Hematopoietic multipotent progenitor cell (in vitro differentiated cells): ENCODE measurements at regions not wholly inside any gene's neighbourhood (a gene's known extent, or its start where the extent isn't known, plus 50 kb on each side); places are given as distances from the start of the nearest gene placed in this dataset.
"Not testable (repeated sequence)": the region's sequence is repeated elsewhere in the genome, so short reads cannot be mapped to it uniquely, and the experiment has no call there.

ENCODE experiments used
- DNase-seq, 3 donors: peaks; one replicate each; pipeline ENCODE4 v3.0.0-alpha.2; 2011 to 2015; ENCODE audit warnings: low read depth in 2 of 3, low spot score in 2 of 3

DNA sequence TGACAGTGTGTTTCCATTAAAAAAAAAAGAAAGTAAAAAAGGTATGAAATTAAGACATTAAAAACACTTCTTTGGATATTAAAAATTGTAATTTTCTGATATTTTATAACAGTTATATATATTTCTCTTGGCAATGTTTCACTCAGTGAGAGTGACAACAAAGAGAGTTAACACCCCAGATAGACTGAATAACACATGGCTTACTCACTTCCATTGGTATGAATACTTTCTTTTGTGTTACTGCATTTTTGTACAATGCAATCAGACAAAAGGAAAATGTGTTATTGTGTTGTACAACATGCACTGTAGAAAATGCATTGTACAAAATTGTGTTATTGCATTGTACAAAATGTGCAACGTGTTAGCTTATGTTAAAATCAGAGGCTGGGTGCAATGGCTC is 676.6 kb upstream of the AMELY start:
- DNase-seq: not testable (repeated sequence)

DNA sequence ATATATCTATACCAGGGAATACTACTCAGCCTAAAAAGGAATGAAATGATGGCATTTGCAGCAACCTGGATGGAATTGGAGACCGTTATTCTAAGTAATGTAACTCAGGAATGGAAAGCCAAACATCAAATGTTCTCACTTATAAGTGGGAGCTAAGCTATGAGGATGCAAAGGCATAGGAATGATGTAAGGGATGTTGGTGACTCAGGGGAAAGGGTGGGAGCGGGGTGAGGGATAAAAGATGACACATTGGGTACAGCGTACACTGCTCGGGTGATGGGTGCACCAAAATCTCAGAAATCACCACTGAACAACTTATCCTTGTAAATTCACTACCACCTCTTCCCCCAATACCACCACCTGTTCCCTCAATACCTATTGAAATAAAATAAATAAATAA is 651.0 kb upstream of the AMELY start:
- no peak for DNase-seq

DNA sequence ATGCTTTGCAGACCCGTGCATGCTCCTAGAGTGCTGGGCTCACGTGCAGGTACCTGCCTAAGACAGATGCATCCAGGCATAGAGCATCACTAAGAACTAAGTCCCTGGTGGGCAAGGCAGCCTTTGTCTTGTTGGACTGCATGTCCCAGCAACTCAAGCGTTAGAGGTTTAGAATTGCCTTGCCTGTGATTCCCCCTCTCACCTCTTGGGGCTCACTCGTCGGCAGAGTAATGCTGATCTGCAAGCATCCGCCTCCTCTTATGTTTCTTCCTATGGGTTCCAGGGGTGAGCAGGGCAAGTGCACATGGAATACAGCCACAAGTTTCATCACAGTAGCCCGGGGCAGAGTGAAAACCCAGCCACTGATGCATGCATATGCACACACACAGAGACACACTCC is 646.1 kb upstream of the AMELY start:
- no peak for DNase-seq

DNA sequence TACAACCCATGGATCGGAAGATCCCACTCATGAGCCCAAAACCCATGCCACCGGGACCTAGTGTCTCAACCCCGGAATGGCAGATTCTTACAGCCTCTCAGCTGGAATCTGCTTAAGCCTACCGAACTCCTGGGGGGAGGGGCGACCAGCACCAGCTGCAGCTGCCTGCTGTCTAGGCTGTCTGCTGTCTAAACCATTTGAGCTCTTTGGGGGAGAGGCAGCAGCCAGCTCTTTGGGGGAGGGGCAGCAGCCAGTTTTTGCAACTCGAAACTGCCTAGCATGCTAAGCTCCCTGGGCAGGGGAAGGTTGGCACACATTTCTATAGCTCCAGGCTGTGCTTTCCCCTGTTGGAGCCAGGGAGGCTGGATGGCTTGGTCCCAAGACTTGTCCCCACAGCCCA is 643.5 kb upstream of the AMELY start:
- no peak for DNase-seq

DNA sequence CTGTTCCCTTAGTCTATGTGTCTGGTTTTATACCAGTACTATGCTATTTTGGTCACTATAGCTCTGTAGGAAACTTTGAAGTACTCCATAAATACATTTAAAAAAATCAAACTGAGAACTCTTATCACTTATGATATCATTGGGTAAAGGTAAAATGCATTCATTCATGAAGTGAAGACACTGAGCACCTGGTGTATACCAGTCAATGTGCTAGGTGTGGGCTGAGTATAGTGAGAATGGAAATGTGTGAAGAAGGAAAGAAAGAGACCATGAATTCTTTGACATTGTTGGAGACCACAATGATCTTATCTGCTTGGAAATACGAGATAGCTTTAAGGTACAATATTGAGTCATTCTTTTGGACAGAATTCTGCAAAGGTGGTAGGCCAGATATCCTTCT is 633.5 kb upstream of the AMELY start:
- DNase-seq: no peak

DNA sequence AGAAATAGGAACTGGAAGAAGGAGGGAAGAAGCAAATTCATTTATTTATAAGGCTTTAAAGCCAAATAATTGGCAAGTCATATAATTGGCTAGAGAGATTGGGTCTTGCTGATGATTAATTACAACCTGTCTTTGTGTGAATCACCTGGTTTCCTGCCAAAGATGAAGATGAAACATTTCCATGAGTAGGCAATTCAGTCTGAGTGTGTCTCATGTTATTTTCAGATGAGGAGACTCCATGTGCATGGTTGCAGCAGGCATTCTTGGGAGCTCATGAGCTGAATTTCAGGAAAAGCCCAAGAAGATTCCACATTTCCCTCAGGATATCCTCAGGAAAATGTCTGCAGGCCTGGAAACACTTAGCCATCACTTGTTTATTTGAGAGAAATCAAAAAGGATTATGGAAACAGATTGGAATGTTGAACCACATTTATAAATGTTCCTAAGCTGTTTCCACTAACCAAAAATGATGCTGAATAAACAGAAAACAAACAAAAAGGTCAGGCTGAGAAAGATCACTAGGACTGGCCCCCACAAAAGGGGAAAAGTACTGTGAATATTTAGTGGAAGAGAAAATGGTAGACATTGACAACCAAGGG is 632.7 kb upstream of the AMELY start:
- no peak for DNase-seq

DNA sequence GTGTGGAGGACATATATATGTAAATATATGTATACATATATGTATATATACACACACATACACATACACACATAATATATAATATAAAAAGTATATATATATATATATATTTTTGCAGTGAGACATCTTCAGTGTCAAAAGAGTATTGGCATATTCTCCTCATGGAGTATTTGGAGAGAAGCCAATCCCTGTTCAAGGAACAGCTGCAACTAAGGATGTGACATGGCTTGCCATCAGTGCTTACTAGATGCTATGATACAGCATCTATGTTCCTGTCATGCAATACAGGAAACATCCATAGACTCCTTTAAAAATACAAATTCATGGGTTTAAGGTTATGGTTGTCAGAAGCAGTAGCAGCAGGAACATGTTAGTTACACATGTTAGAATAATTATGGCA is 632.0 kb upstream of the AMELY start:
- no peak for DNase-seq

DNA sequence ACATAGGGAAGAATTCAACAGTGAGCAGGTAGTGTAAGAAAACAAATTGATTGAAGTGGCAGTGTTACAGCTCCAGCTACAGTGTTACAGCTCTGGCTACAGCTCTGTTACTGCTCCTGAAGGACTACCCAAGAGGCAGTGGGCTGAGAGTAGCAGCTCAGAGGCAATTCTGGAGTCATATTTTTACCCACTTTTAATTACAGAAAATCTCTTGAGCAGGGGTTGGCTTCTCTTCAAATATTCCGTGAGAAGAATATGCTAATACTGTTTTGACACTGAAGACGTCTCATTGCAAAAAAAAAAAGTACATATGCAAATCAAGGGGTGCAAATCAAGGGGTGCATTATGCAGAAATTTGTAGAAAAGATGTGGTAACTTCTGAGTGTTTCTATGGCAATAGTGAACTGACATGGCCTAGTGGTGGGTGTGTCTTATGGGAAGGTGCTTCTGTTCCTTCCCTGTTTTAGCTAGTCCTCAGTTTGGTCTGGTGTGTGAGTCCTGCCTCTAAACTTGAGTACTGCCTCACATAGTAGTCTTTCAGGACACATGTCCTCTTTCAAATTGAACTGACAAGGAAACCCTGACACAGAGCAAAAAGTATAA is 630.8 kb upstream of the AMELY start:
- no peak for DNase-seq

DNA sequence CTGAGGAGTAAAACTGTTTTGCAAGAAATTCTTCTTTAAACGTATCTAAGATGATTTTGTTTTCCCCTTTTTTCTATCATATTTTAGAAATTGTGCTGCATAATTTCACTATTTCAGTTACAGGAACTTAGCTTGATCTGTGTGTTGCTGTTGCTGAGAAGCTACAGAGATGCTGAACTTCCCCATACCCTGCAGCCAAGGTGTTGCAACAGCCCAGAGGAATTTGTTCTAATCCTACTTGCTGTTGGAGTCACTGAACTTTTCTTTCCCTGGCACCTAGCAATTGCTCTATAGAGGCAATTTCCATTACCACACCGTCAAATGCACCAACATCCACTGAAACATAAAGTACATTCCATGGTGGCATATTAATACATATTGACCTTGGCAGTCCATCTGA is 617.8 kb upstream of the AMELY start:
- no peak for DNase-seq

DNA sequence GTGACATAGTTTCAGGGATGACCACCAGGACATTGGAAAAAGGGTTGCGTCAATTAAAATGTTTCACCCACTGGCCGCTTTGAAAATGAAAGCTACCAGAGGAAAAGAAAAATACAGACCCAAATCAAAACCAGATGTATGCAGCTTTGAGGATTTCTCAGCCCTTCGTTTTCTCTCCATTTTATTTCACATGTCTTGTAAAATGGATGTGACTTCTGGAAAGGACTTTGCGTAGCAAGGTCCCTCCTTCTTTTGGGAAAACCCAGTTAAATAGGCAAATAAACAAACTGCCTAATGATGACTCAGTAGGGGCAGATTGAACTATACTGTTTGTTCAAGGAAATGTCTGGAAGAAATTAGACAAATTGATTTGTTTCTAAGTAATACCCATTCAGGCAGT is 616.0 kb upstream of the AMELY start:
- not testable (repeated sequence) for DNase-seq

DNA sequence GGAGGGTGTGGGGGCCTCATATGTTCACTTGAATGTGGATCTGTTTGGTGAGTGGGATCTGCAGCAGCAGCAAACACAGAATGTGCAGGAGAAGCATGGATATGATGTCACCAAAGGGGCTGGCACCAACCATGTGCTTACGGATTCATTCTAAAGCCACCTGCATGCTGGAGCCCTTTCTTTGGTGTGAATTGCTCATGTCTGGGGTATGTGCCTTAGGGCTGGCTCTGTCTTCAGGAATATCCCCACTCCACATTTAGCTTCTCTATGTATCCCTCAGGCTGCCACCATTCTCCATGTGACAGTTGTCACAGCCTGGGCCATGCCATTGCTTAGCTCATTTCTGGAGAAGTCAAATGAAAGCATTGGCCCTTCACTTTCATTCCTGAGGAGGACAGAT is 606.8 kb upstream of the AMELY start:
- no peak for DNase-seq

DNA sequence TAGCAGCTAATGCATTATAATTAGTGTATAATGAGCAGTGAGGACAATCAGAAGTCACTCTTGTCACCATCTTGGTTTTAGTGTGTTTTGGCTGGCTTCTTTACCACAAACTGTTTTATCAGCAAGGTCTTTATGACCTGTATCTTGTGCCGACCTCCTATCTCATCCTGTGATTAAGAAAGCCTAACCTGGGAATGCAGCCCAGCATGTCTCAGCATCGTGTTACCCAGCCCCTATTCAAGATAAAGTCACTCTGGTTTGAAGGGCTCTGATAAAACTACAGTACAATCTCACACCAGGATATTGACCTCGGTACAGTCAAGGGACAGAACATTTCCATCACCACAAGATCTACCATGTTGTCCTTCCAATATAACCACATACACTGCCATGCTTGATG is 604.7 kb upstream of the AMELY start:
- DNase-seq: no peak

DNA sequence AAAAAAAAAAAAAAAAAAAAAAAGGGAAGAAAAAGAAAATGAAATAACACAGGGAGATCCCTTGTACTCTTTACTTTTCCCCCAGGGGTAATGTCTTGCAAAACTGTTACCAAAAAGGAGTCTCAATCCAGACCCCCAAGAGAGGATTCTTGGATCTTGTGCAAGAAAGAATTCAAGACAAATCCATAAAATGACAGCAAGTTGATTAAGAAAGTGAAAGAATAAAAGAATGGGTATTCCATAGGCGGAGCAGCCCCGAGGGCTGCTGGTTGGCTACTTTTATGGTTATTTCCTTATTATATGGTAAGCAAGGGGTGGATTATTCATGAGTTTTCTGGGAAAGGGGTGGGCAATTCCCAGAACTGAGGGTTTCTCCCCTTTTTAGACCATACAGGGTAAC is 604.3 kb upstream of the AMELY start:
- no peak for DNase-seq

DNA sequence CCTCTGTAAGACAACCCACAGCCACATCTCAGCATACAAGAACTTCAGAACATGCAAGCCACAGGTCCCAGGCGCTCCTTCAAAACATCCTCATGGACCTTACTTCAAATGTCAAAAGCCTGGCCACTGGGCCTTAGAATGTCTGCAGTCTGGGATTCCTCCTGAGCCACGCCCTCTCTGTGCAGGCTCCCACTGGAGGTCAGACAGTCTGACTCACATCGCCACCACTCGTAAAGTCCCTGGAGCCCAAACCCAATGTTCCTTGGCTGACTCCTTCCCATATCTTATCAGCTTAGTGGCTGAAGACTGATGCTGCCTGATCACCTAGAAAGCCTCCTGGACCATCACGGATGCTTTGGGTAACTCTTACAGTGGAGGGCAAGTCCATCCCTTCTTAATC is 591.3 kb upstream of the AMELY start:
- no peak for DNase-seq

DNA sequence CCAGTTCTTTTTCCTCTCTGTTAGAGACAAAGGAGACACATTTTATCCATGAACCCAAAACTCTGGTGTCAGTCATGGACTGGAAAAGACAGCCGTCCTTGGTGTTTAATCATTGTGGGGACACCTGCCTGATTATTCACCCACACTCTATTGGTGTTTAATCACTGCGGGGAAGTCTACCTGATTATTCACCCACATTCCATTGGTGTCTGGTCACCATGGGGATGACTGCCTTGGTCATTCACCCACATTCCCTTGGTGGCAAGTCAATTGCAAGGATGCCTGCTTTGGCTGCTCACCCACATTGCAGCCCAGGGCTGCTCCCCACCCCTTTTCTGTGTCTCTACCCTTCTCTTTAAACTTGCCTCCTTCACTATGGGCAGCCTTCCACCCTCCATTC is 589.7 kb upstream of the AMELY start:
- DNase-seq: no peak

DNA sequence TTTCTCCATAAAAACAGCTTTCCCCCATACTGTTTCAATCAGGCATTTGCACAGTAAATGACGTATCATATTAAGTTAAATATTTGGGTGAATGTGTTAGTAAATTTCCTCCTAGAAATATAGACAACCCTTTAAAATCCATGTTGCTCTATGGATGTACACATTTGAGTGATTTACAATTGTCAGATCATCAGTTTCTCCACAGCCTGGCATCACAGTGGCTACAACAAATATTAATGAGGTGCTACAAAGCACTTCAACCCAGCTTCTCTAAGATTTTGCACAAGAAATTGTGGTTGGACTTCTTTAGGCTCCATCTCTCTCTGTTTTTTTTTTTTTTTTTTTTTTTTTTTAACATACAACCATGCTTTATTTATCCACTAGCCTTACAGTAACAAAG is 584.4 kb upstream of the AMELY start:
- DNase-seq: no peak

DNA sequence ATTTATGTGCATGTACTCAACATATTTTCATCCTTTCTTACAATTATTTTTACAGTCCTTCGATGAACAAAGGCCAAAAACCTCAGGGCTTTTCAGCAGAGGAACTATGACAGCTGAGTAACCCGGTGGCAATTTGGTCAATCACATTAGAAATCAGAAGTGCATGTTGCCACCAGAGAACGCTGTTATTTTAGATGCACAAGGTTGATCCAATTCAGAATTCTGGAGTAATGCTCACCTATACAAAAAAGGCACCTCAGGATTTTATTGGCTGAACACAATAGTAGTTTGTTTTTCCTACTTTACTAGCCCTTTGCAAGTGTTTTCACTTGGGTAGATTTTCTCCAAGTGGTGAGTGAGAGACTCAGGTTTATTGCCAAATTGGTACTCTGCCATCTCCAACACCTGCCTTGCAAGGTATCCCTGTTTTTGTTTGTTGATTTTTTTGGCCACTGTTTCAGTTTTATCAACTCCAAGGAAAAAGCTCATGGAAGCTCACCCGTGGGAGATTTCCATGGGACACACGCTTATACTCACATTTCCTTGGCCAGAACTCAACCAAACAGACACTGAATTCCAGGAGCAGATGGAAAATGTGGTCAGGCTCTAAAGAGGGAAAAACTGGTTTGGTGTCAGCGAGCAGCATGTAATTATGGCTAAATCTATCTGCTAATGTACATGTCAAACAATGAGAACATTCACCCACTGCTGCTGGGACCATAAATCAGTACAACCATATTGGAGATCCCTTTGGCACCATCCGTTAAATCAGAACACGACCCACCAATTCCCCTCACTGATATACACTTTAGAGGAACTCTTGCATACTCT is 573.1 kb upstream of the AMELY start:
- DNase-seq: not testable (repeated sequence)

DNA sequence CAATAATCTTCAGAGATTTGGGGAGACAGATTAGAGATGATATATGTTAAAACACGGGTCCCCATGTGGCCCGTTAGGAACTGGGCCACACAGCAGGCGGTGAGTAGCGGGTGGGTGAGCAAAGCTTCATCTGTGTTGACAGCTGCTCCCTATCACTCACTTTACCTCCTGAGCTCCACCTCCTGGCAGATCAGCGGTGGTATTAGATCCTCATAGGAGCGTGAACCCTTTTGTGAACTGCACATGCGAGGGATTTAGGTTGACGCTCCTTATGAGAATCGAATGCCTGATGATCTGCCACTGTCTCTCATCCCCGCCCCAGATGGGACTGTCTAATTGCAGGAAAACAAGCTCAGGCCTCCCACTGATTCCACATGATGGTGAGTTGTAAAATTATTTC is 560.4 kb upstream of the AMELY start:
- no peak for DNase-seq

DNA sequence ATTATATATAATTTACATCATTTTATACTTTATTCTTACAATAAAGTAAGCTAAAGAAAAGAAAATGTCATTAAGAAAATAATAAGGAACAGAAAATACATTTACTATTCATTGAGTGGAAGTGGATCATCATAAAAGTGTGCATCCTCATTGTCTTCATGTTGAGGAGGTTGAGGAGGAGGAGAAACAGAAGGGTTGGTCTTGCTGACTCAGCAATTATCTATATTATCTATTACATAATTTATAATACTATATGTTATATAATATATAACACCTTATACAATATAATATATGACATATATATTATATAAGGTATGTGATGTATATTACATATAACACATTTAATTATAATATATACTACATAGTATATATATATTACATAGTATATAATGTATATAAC is 558.5 kb upstream of the AMELY start:
- DNase-seq: no peak

DNA sequence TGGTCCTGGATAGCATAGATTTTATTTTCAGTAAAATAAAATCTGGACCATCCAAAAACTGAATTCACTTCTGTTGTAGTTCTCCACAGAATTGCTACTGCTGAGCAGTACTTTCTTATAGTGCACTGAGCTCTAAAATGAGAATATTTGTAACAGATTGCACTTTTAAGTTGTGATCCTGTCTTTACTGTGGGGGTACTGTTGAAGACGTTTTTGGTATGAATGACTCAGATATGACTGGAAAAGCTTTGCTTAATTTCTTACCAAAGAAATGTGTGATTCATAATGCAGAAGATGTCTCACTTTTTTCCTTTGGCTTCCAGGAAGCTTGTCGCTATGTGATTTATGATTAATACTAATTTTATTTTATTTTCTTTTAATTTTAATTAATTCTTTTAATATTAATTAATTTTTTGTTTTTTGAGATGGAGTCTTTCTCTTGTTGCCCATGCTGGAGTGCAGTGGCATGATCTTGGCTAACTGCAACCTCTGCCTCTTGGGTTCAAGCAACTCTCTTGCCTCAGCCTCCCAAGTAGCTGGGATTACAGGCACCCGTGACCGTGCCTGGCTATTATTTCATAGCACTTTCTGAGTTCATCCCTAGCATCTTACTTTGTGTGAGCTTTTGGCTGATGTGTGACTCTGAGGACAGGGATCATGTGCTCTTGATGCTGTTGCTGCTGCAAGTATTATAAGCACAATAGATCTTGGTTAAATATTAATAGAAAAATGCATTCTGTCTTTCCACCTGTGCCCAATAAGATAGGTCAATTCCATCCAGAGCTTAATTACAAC is 557.6 kb upstream of the AMELY start:
- DNase-seq: no peak

DNA sequence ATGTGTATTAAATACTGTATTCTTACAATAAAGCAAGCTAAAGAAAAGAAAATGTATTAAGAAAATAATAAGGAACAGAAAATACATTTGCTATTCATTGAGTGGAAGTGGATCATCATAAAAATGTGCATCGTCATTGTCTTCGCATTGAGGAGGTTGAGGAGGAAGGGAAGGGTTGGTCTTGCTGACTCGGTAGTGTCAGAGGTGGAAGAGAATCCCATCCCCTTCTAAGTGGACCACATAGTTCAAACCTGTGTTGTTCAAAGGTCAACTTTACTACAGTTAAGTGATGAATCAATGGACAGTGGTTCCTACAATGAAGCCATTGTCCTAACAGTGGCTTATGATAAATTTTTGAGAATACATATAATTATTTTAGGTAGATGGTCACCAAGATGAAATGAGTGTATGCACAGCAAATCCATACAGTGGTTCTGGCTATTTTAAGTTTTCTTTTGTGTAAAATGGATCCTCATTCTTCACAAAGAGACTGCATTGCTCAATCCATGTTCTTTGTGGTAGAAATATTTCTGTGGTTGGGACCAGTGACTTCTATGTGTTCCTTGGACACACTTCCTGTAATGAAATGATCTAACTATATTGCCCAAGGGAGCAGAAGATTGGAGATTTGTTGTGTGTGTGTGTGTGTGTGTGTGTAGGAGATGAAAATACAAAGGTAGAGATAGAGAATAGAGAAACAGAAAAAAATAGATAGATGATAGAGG is 556.4 kb upstream of the AMELY start:
- DNase-seq: no peak
